Muscle layer of duodenum (tissue), 2 donors: ENCODE measurements at regions not wholly inside any gene's neighbourhood (a gene's known extent, or its start where the extent isn't known, plus 50 kb on each side); places are given as distances from the start of the nearest gene placed in this dataset.

Source experiments
- H3K27ac ChIP-seq: one replicate; pipeline ENCODE4 v1.7.0; 2013; ENCODE audit warnings: mild to moderate bottlenecking, low read length
- H3K27me3 ChIP-seq: one replicate; pipeline ENCODE4 v1.7.0; 2013; ENCODE audit warnings: low read depth, mild to moderate bottlenecking, control low read depth, low read length
- H3K36me3 ChIP-seq, 2 donors: one replicate each; pipeline ENCODE4 v1.7.0; 2013; ENCODE audit warnings: low read length in 2 of 2, control low read depth in 1 of 2, mild to moderate bottlenecking in 1 of 2; ENCODE audit not compliant: insufficient read depth in 2 of 2, control insufficient read depth in 1 of 2
- H3K4me1 ChIP-seq, 2 donors: one replicate each; pipeline ENCODE4 v1.7.0; 2013; ENCODE audit warnings: low read length in 2 of 2, mild to moderate bottlenecking in 2 of 2, control low read depth in 1 of 2, moderate library complexity in 1 of 2; ENCODE audit not compliant: insufficient read depth in 2 of 2, control insufficient read depth in 1 of 2
- H3K4me3 ChIP-seq, 2 donors: one replicate each; pipeline ENCODE4 v1.7.0; 2013; ENCODE audit warnings: low read length in 2 of 2, low read depth in 1 of 2, mild to moderate bottlenecking in 1 of 2
- H3K9me3 ChIP-seq, 2 donors: one replicate each; pipeline ENCODE4 v1.7.0; 2013; ENCODE audit warnings: low read length in 2 of 2, control low read depth in 1 of 2, mild to moderate bottlenecking in 1 of 2; ENCODE audit not compliant: control insufficient read depth in 1 of 2
- donor health status: healthy.

GRCh38 chr18:45202061-45202460 is 413.2 kb upstream of the SLC14A2 start:
- no peaks in the 10 kb centered on the region for H3K36me3 ChIP-seq
- no peaks in the 10 kb centered on the region for H3K27me3 ChIP-seq
- H3K27ac ChIP-seq = no peak overlapping the region
- no peaks in the 10 kb centered on the region for H3K4me1 ChIP-seq
- H3K4me3 ChIP-seq = no peak overlapping the region
- peaks cover 0 to 4% of the 10 kb centered on the region in 2 donors for H3K9me3 ChIP-seq

DNA sequence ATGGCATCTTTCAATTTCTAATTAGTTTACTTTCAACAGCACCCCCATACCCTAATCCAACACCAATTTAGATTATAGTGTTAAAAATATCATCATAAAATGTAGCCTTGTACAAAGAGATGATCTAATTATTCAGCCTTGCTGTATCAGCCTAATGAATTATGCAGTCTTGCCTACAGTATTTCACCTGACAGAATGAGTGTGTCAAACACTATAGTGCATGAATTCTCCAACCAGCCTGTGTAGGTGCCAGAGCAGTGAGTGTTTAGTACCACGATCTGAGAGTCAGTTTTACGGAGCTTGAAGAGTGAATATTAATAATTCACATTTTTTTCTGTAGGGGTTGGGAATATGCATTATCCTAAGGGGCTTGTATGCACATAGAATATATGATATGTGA is 411.6 kb upstream of the SLC14A2 start:
- no peaks in the 10 kb centered on the region for H3K36me3 ChIP-seq
- H3K4me1 ChIP-seq = no peaks in the 10 kb centered on the region
- no peak overlapping the region for H3K27ac ChIP-seq
- H3K9me3 ChIP-seq = peaks cover 0 to 4% of the 10 kb centered on the region in 2 donors
- H3K4me3 ChIP-seq = no peak overlapping the region
- no peaks in the 10 kb centered on the region for H3K27me3 ChIP-seq

DNA sequence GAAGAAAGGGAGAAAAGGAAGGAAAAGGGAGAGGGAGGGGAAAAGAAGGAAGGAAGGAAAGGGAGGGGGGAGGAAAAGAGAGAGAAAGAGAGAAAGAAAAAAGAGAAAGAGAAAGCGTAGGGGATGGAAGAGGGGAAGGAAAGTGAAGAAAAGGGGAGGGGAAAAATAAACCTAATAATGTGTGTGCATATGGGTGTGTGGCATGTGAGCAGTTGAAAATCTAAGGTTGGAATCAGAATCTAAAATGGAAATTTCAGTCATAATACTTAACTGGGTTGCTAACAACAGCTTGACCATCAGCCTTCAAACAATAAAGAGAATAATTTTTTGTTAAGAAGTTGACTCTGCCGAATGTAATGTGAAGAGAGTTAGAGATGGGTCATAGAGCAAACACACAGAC is 407.9 kb upstream of the SLC14A2 start:
- H3K27ac ChIP-seq = no peak overlapping the region
- H3K4me3 ChIP-seq = no peak overlapping the region
- no peaks in the 10 kb centered on the region for H3K27me3 ChIP-seq
- no peaks in the 10 kb centered on the region for H3K36me3 ChIP-seq
- no peaks in the 10 kb centered on the region for H3K4me1 ChIP-seq
- no peaks in the 10 kb centered on the region for H3K9me3 ChIP-seq

DNA sequence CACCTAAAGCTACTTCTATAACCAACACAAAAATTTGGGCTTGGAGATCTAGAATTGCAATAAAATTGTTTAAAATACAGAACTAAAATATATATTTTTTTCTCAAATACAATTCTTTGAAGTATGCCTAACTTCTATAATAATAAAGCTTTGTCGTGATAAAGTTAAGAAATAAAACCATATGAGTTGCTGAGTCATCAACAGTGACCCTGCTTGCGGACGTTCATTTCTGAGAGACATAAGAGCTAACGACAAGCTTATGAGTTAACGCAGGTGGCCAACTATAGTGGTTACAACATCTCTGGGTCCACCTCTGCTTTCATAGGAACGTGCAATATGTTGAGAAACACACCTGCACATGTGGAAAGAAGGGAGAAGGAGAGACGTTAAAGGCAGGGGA is 407.1 kb upstream of the SLC14A2 start:
- H3K36me3 ChIP-seq = no peaks in the 10 kb centered on the region
- no peaks in the 10 kb centered on the region for H3K4me1 ChIP-seq
- H3K27ac ChIP-seq = no peak overlapping the region
- no peaks in the 10 kb centered on the region for H3K27me3 ChIP-seq
- H3K4me3 ChIP-seq = no peak overlapping the region
- H3K9me3 ChIP-seq = no peaks in the 10 kb centered on the region

DNA sequence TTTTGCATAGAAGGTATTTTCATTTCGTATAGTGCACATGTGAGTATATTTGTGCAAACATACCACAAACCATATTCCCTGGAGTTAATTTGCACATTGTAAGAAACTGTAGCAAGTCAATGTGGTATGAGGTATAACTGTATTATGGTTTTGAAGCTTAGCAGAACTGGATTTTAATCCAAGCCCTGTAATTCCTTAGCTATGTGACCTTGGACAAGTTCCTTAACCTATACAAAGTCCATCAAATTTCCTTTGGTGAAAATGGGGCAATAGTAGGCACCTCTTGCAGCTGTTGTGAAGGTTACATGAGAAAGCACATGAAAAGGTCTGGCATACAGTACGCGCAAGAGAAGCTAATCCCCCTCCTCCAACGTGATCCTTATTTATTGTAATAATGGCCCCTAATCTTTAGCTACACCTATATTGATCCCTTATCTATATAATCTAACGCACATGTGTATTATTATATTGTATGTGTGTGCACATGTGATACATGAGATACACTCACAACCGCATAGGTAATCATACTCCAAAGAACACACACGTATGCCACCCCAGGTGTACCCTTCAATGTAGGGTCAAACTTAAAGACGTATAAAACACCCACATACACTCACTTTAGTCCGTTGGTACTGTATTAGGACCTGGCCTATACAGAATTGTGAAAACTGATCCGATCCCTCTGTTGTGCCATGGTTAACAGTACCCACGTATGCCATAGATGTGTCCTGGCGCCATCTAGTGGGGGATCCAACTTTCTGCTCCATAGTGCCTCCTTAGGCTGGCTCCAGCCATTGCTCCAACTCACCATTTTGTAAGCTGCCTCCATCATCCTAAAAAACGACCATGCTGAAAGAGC is 402.9 kb upstream of the SLC14A2 start:
- Histone ChIP-seq H3K36me3 (no peaks in the 10 kb centered on the region), H3K9me3 (no peaks in the 10 kb centered on the region), H3K4me1 (no peaks in the 10 kb centered on the region), H3K27me3 (no peaks in the 10 kb centered on the region), H3K27ac (no peak overlapping the region), H3K4me3 (no peak overlapping the region)

DNA sequence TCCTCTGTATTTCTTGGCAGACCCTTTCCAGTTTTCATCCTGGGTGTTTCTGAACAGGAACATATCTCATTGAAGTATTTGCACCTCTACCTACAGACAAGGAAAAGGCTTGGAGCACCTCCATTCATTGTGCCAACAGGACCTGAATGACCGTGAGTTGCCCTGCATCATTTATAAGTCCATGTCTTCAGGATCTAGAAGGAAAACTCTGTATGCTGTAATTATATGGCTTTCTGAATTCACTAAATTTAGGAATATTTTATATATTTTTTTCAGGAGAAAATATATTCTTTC is 402.3 kb upstream of the SLC14A2 start:
- H3K4me1 ChIP-seq = no peaks in the 10 kb centered on the region
- H3K36me3 ChIP-seq = no peaks in the 10 kb centered on the region
- no peak overlapping the region for H3K27ac ChIP-seq
- H3K4me3 ChIP-seq = no peak overlapping the region
- H3K9me3 ChIP-seq = no peaks in the 10 kb centered on the region
- no peaks in the 10 kb centered on the region for H3K27me3 ChIP-seq

- Histone ChIP-seq H3K36me3 (no peaks in the 10 kb centered on the region), H3K27ac (no peak overlapping the region), H3K4me1 (no peaks in the 10 kb centered on the region), H3K4me3 (no peak overlapping the region), H3K9me3 (no peaks in the 10 kb centered on the region), H3K27me3 (no peaks in the 10 kb centered on the region)
These were observed 396.8 kb upstream of the SLC14A2 start for GRCh38 chr18:45218436-45218835.

GRCh38 chr18:45221363-45221762 is 393.9 kb upstream of the SLC14A2 start:
- Histone ChIP-seq H3K9me3 (no peaks in the 10 kb centered on the region), H3K4me3 (no peak overlapping the region), H3K4me1 (no peaks in the 10 kb centered on the region), H3K27ac (no peak overlapping the region), H3K36me3 (no peaks in the 10 kb centered on the region), H3K27me3 (no peaks in the 10 kb centered on the region)

DNA sequence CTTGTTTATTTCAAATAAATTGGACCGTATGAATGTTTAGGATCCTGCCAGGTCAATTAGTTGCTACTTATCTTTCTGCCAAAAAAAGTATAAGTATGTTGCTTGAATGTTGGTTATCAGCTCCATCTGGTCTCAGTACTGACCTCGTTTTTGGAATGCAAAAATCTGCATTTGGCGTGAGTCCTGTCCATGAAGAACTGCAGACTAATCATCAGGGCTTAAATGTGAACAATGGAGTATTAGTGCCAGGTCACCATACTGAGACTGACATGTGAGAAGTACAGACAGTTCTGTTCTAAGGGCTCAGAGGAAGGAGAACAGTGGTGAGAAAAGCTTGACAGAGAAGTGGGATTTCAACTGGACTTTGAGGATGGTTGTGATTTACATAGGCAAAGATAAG is 393.1 kb upstream of the SLC14A2 start:
- no peaks in the 10 kb centered on the region for H3K36me3 ChIP-seq
- no peaks in the 10 kb centered on the region for H3K9me3 ChIP-seq

DNA sequence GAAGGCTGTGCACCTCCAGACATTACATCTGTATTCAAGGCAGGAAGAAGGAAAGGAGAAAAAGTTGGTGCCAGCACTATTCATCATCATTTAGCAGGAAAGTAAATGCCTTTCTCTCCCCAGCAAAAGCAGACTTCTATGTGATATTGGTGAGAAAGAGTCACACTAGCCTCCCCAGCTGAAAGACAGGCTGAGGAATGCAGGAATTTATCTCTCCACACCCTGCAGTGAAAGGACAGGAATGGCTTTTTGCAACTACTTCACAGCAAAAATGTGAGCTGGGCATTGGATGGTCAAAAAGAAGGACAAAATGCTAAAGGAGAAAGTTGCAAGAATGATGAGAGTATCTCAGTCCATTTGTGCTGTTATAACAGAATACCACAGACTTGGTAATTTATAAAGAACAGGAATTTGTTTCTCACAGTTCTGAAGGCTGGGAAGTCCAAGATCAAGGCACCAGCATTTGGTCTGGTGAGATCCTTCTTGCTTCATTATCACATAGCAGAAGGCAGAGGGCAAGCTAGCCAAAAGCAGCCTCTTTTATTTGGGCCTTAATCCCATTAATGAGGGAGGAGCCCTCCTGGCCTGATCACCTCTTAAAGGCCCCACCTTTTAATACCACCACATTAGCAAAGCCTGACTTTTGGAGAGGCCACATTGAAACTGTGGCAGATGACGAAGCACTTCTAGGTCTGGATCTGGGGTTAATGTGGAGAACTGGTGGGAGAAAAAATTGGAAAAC is 388.1 kb upstream of the SLC14A2 start:
- H3K9me3 ChIP-seq = no peaks in the 10 kb centered on the region
- H3K4me1 ChIP-seq = no peaks in the 10 kb centered on the region
- no peak overlapping the region for H3K4me3 ChIP-seq
- H3K27ac ChIP-seq = no peak overlapping the region
- no peaks in the 10 kb centered on the region for H3K27me3 ChIP-seq
- no peaks in the 10 kb centered on the region for H3K36me3 ChIP-seq

More for the DNA sequence above, 393.1 kb upstream of the SLC14A2 start:
- H3K27ac ChIP-seq = no peak overlapping the region
- H3K4me1 ChIP-seq = no peaks in the 10 kb centered on the region
- H3K4me3 ChIP-seq = no peak overlapping the region
- no peaks in the 10 kb centered on the region for H3K27me3 ChIP-seq

GRCh38 chr18:45228796-45229388 is 386.4 kb upstream of the SLC14A2 start:
- H3K36me3 ChIP-seq = no peaks in the 10 kb centered on the region
- H3K9me3 ChIP-seq = no peaks in the 10 kb centered on the region
- H3K27me3 ChIP-seq = no peaks in the 10 kb centered on the region
- H3K27ac ChIP-seq = no peak overlapping the region
- no peak overlapping the region for H3K4me3 ChIP-seq
- no peaks in the 10 kb centered on the region for H3K4me1 ChIP-seq
